Right cardiac atrium (tissue), 5 donors: ENCODE measurements at regions not wholly inside any gene's neighbourhood (a gene's known extent, or its start where the extent isn't known, plus 50 kb on each side); places are given as distances from the start of the nearest gene placed in this dataset.

Source experiments
- ATAC-seq, 2 donors: fragments of 200-7000 bp; cut with Tn5 transposase; one replicate each; pipeline versions ENCODE4 v1.8.0 to v1.9.1; 2020; ENCODE audit warnings: moderate library complexity in 2 of 2, mild to moderate bottlenecking in 1 of 2
- DNase-seq, 3 donors: peaks; one replicate each; pipeline ENCODE4 v3.0.0-alpha.2; 2020
- H3K27ac ChIP-seq: one replicate; pipeline ENCODE4 v1.5.1; 2013; ENCODE audit warnings: mild to moderate bottlenecking, low read length, control low read depth, moderate library complexity
- H3K27me3 ChIP-seq: one replicate; pipeline ENCODE4 v1.6.1; 2013; ENCODE audit not compliant: control insufficient read depth, insufficient read depth
- H3K4me1 ChIP-seq: one replicate; pipeline ENCODE4 v1.6.1; 2013; ENCODE audit warnings: low read length; ENCODE audit not compliant: control insufficient read depth, insufficient read depth
- H3K4me3 ChIP-seq: one replicate; pipeline ENCODE4 v1.5.1; 2013; ENCODE audit warnings: low read length, control low read depth
- H3K9me3 ChIP-seq: one replicate; pipeline ENCODE4 v1.6.1; 2013; ENCODE audit warnings: low read length; ENCODE audit not compliant: control insufficient read depth
- WGBS: extraction: QIAGEN DNeasy Blood & Tissue Kit; methylation state at CpG from one replicate; pipeline ENCODE4 v1.1.7; 2013; 5-methylcytosine and 5-hydroxymethylcytosine counted together
- intact Hi-C, 4 donors: fragments of 100-400 bp; cut with DNase I; formaldehyde crosslinking; loops; one replicate each; pipeline versions ENCODE4 v1.11.0 to v1.14.0; 2022 to 2023
- donor health status: healthy with polysubstance abuse.
- donor health status: DM: no; HTN: yes; CAD: no.
- donor health status: DM: no; HTN: no; CAD: no.
- donor health status: DM: no; HTN: yes; CAD: no; lungs with severe emphysema.
- donor health status: DM: yes; HTN: yes; CAD: no.

- DNase-seq = no peak
- intact Hi-C loops = no loop called here
- no peak for ATAC-seq
- H3K4me3 ChIP-seq = no peak overlapping the region
- no peak overlapping the region for H3K27ac ChIP-seq
- 98% methylated on average over 4 of the region's 4 CpGs for WGBS
- no peaks in the 10 kb centered on the region for H3K27me3 ChIP-seq
- H3K4me1 ChIP-seq = peaks cover 9% of the 10 kb centered on the region
- H3K9me3 ChIP-seq = no peaks in the 10 kb centered on the region
Measured at GRCh38 chr10:78766603-78767002, 302.2 kb upstream of the ZMIZ1 start.

GRCh38 chr10:78768041-78768835, 300.5 kb upstream of the ZMIZ1 start:
- Histone ChIP-seq H3K4me3 (no peak overlapping the region), H3K27ac (no peak overlapping the region), H3K9me3 (no peaks in the 10 kb centered on the region), H3K4me1 (peaks cover 8% of the 10 kb centered on the region), H3K27me3 (no peaks in the 10 kb centered on the region)
- DNase-seq = peak in 1 of 3 donors; percentile 44
- ATAC-seq = peak in 1 of 2 donors; percentile 14
- WGBS = 69% methylated on average over 14 of the region's 14 CpGs
- intact Hi-C loops = no loop called here

GRCh38 chr10:78768876-78769275, 299.9 kb upstream of the ZMIZ1 start:
- no peak overlapping the region for H3K4me3 ChIP-seq
- no peaks in the 10 kb centered on the region for H3K27me3 ChIP-seq
- no peak overlapping the region for H3K27ac ChIP-seq
- ATAC-seq = no peak
- 54% methylated on average over 5 of the region's 5 CpGs for WGBS
- intact Hi-C loops = no loop called here
- no peaks in the 10 kb centered on the region for H3K9me3 ChIP-seq
- H3K4me1 ChIP-seq = peaks cover 6% of the 10 kb centered on the region
- DNase-seq = peak in 1 of 3 donors; percentile 21

- H3K4me3 ChIP-seq = no peak overlapping the region
- no peaks in the 10 kb centered on the region for H3K9me3 ChIP-seq
- ATAC-seq (no peak), DNase-seq (peak in 1 of 3 donors; percentile 38)
- no peak overlapping the region for H3K27ac ChIP-seq
- H3K27me3 ChIP-seq = no peaks in the 10 kb centered on the region
- H3K4me1 ChIP-seq = no peaks in the 10 kb centered on the region
- intact Hi-C loops = no loop called here
- WGBS = 94% methylated on average over 5 of the region's 5 CpGs
Measured at GRCh38 chr10:78769526-78769925, 299.2 kb upstream of the ZMIZ1 start.

- WGBS = 93% methylated on average over 16 of the region's 16 CpGs
- no peak for ATAC-seq
- intact Hi-C loops = loop anchor here in 1 of 4 donors (10.0 kb wide), 1 partner anchor 294 kb away; the partner anchor contains the start of gene ZMIZ1
- no peak for DNase-seq
- no peaks in the 10 kb centered on the region for H3K27me3 ChIP-seq
- no peak overlapping the region for H3K4me3 ChIP-seq
- H3K27ac ChIP-seq = no peak overlapping the region
- no peaks in the 10 kb centered on the region for H3K9me3 ChIP-seq
- no peaks in the 10 kb centered on the region for H3K4me1 ChIP-seq
Measured at GRCh38 chr10:78770167-78771090, 298.3 kb upstream of the ZMIZ1 start.

- peak in 1 of 3 donors; percentile 22 for DNase-seq
- no peak overlapping the region for H3K27ac ChIP-seq
- no peak overlapping the region for H3K4me3 ChIP-seq
- WGBS = 69% methylated on average over 7 of the region's 7 CpGs
- intact Hi-C loops = loop anchor here in 1 of 4 donors (10.0 kb wide), 1 partner anchor 294 kb away; the partner anchor contains the start of gene ZMIZ1
- H3K4me1 ChIP-seq = no peaks in the 10 kb centered on the region
- H3K9me3 ChIP-seq = no peaks in the 10 kb centered on the region
- no peak for ATAC-seq
- H3K27me3 ChIP-seq = no peaks in the 10 kb centered on the region
Measured at GRCh38 chr10:78771260-78771659, 297.5 kb upstream of the ZMIZ1 start.

- DNase-seq (peak in 1 of 3 donors; percentile 21), ATAC-seq (no peak)
- Histone ChIP-seq H3K4me1 (no peaks in the 10 kb centered on the region), H3K4me3 (no peak overlapping the region), H3K27ac (no peak overlapping the region), H3K27me3 (no peaks in the 10 kb centered on the region), H3K9me3 (no peaks in the 10 kb centered on the region)
- WGBS = 75% methylated on average over 7 of the region's 7 CpGs
- intact Hi-C loops = loop anchor here in 1 of 4 donors (10.0 kb wide), 1 partner anchor 293 kb away; the partner anchor contains the start of gene ZMIZ1
Measured at GRCh38 chr10:78771808-78772455, 296.8 kb upstream of the ZMIZ1 start.

- WGBS = 93% methylated on average over 8 of the region's 8 CpGs
- intact Hi-C loops = loop anchor here in 1 of 4 donors (10.0 kb wide), 1 partner anchor 292 kb away; the partner anchor contains the start of gene ZMIZ1
Measured at GRCh38 chr10:78772486-78772885, 296.3 kb upstream of the ZMIZ1 start.

GRCh38 chr10:78772986-78773530, 295.7 kb upstream of the ZMIZ1 start:
- intact Hi-C loops = loop anchor here in 1 of 4 donors (10.0 kb wide), 1 partner anchor 292 kb away; the partner anchor contains the start of gene ZMIZ1
- DNase-seq (peak in 1 of 3 donors; percentile 21), ATAC-seq (no peak)
- Histone ChIP-seq H3K9me3 (no peaks in the 10 kb centered on the region), H3K27me3 (no peaks in the 10 kb centered on the region), H3K4me3 (no peak overlapping the region), H3K27ac (no peak overlapping the region), H3K4me1 (peaks cover 3% of the 10 kb centered on the region)
- WGBS = 95% methylated on average over 12 of the region's 12 CpGs

More at GRCh38 chr10:78772486-78772885, 296.3 kb upstream of the ZMIZ1 start:
- Histone ChIP-seq H3K27ac (no peak overlapping the region), H3K4me1 (no peaks in the 10 kb centered on the region), H3K4me3 (no peak overlapping the region), H3K27me3 (no peaks in the 10 kb centered on the region), H3K9me3 (no peaks in the 10 kb centered on the region)
- DNase-seq = peak in 1 of 3 donors; percentile 30
- ATAC-seq = no peak

GRCh38 chr10:78774614-78774998, 294.2 kb upstream of the ZMIZ1 start:
- peaks cover 3% of the 10 kb centered on the region for H3K4me1 ChIP-seq

More at GRCh38 chr10:78774614-78774998, 294.2 kb upstream of the ZMIZ1 start:
- ATAC-seq (peak in 1 of 2 donors; percentile 28), DNase-seq (peak; percentile 55 to 68 (median 63))
- no peaks in the 10 kb centered on the region for H3K27me3 ChIP-seq
- no peaks in the 10 kb centered on the region for H3K9me3 ChIP-seq
- 57% methylated on average over 6 of the region's 6 CpGs for WGBS
- no peak overlapping the region for H3K4me3 ChIP-seq
- H3K27ac ChIP-seq = peak overlapping the region; percentile 21
- intact Hi-C loops = loop anchor here in 1 of 4 donors (10.0 kb wide), 1 partner anchor 290 kb away; the partner anchor contains the start of gene ZMIZ1
